ENCODE measurements at regions not wholly inside any gene's neighbourhood (a gene's known extent, or its start where the extent isn't known, plus 50 kb on each side); places are given as distances from the start of the nearest gene placed in this dataset.

GRCh38 chr13:106101201-106101600 lies 434.3 kb downstream of the EFNB2 start:
- Histone ChIP-seq H4K20me1 (ENCODE audit: insufficient read depth) (no peaks in the 10 kb centered on the region), H3K9me3 (ENCODE audit: low read depth) (no peaks in the 10 kb centered on the region), H3F3A (ENCODE audit: insufficient read depth) (peaks cover 21% of the 10 kb centered on the region), H3K36me3 (ENCODE audit: low read depth) (no peaks in the 10 kb centered on the region), H3K27ac (no peak overlapping the region), H3K4me1 (ENCODE audit: insufficient read depth) (peaks cover 19% of the 10 kb centered on the region), H3K9me2 (ENCODE audit: insufficient read depth) (no peaks in the 10 kb centered on the region), H3K79me2 (ENCODE audit: insufficient read depth) (no peaks in the 10 kb centered on the region), H3K4me2 (ENCODE audit: unreplicated experiment) (no peak overlapping the region), H3K4me3 (no peak overlapping the region), H3K9ac (no peak overlapping the region), H2AFZ (no peak overlapping the region), H3K27me3 (replicated peaks; ENCODE audit: insufficient read depth) (no peaks in the 10 kb centered on the region)
- TF ChIP-seq EZH2phosphoT487 (IDR thresholded peaks at IDR 0.05; ENCODE audit: insufficient read depth, low read depth) (no peak), EZH2 (IDR thresholded peaks at IDR 0.05; ENCODE audit: insufficient read depth, poor library complexity, severe bottlenecking) (no peak)
- DNase-seq = no peak
- in situ Hi-C loops (cut with MboI) = no loop called here
- WGBS, 2 experiments (ENCODE audit: low coverage in 1 of 2, low lambda C conversion rate in 2 of 2, missing lambda C conversion rate in 2 of 2) = 84 to 85% methylated on average over 5 of the region's 5 CpGs

GRCh38 chr13:106100171-106100919 lies 435.1 kb downstream of the EFNB2 start:
- TF ChIP-seq EZH2phosphoT487 (IDR thresholded peaks at IDR 0.05; ENCODE audit: insufficient read depth, low read depth) = no peak
- no peak for TF ChIP-seq EZH2 (IDR thresholded peaks at IDR 0.05; ENCODE audit: insufficient read depth, poor library complexity, severe bottlenecking)
- Histone ChIP-seq H2AFZ (no peak overlapping the region), H3K4me2 (ENCODE audit: unreplicated experiment) (no peak overlapping the region), H3K9ac (no peak overlapping the region), H3F3A (ENCODE audit: insufficient read depth) (peaks cover 21% of the 10 kb centered on the region), H3K4me1 (ENCODE audit: insufficient read depth) (peaks cover 17% of the 10 kb centered on the region), H3K79me2 (ENCODE audit: insufficient read depth) (no peaks in the 10 kb centered on the region), H3K27ac (no peak overlapping the region), H3K36me3 (ENCODE audit: low read depth) (no peaks in the 10 kb centered on the region), H4K20me1 (ENCODE audit: insufficient read depth) (no peaks in the 10 kb centered on the region), H3K27me3 (replicated peaks; ENCODE audit: insufficient read depth) (no peaks in the 10 kb centered on the region), H3K9me3 (ENCODE audit: low read depth) (no peaks in the 10 kb centered on the region), H3K4me3 (no peak overlapping the region), H3K9me2 (ENCODE audit: insufficient read depth) (no peaks in the 10 kb centered on the region)
- no peak for DNase-seq
- in situ Hi-C loops (cut with MboI) = no loop called here
- 76 to 80% methylated on average over 7 to 8 of the region's 8 CpGs for WGBS, 2 experiments (ENCODE audit: low coverage in 1 of 2, low lambda C conversion rate in 2 of 2, missing lambda C conversion rate in 2 of 2)

GRCh38 chr13:106099765-106100164 lies 435.7 kb downstream of the EFNB2 start:
- TF ChIP-seq EZH2phosphoT487 (IDR thresholded peaks at IDR 0.05; ENCODE audit: insufficient read depth, low read depth) (no peak), EZH2 (IDR thresholded peaks at IDR 0.05; ENCODE audit: insufficient read depth, poor library complexity, severe bottlenecking) (no peak)

GRCh38 chr13:106098778-106099177 lies 436.7 kb downstream of the EFNB2 start:
- TF ChIP-seq EZH2 (IDR thresholded peaks at IDR 0.05; ENCODE audit: insufficient read depth, poor library complexity, severe bottlenecking) (no peak), EZH2phosphoT487 (IDR thresholded peaks at IDR 0.05; ENCODE audit: insufficient read depth, low read depth) (no peak)
- H2AFZ ChIP-seq = no peak overlapping the region
- DNase-seq = no peak
- H3K9ac ChIP-seq = no peak overlapping the region
- H3K9me3 ChIP-seq (ENCODE audit: low read depth) = no peaks in the 10 kb centered on the region
- H3K4me1 ChIP-seq (ENCODE audit: insufficient read depth) = peaks cover 2% of the 10 kb centered on the region
- H3K27me3 ChIP-seq (replicated peaks; ENCODE audit: insufficient read depth) = no peaks in the 10 kb centered on the region
- WGBS, 2 experiments (ENCODE audit: low coverage in 1 of 2, low lambda C conversion rate in 2 of 2, missing lambda C conversion rate in 2 of 2) = 97 to 98% methylated on average over 3 of the region's 3 CpGs
- H3K36me3 ChIP-seq (ENCODE audit: low read depth) = no peaks in the 10 kb centered on the region
- no peaks in the 10 kb centered on the region for H3K9me2 ChIP-seq (ENCODE audit: insufficient read depth)
- H3K4me3 ChIP-seq = no peak overlapping the region
- H4K20me1 ChIP-seq (ENCODE audit: insufficient read depth) = no peaks in the 10 kb centered on the region
- H3K79me2 ChIP-seq (ENCODE audit: insufficient read depth) = no peaks in the 10 kb centered on the region
- in situ Hi-C loops (cut with MboI) = no loop called here
- peaks cover 9% of the 10 kb centered on the region for H3F3A ChIP-seq (ENCODE audit: insufficient read depth)
- no peak overlapping the region for H3K4me2 ChIP-seq (ENCODE audit: unreplicated experiment)
- no peak overlapping the region for H3K27ac ChIP-seq

More at GRCh38 chr13:106099765-106100164, 435.7 kb downstream of the EFNB2 start:
- H3K36me3 ChIP-seq (ENCODE audit: low read depth) = no peaks in the 10 kb centered on the region
- no peaks in the 10 kb centered on the region for H3K79me2 ChIP-seq (ENCODE audit: insufficient read depth)
- no peaks in the 10 kb centered on the region for H3K9me3 ChIP-seq (ENCODE audit: low read depth)
- no peaks in the 10 kb centered on the region for H3K9me2 ChIP-seq (ENCODE audit: insufficient read depth)
- no peak overlapping the region for H2AFZ ChIP-seq
- in situ Hi-C loops (cut with MboI) = no loop called here
- 88 to 91% methylated on average over 13 of the region's 13 CpGs for WGBS, 2 experiments (ENCODE audit: low coverage in 1 of 2, low lambda C conversion rate in 2 of 2, missing lambda C conversion rate in 2 of 2)
- no peak for DNase-seq
- H3K9ac ChIP-seq = no peak overlapping the region
- no peaks in the 10 kb centered on the region for H3K27me3 ChIP-seq (replicated peaks; ENCODE audit: insufficient read depth)
- no peak overlapping the region for H3K27ac ChIP-seq
- H3F3A ChIP-seq (ENCODE audit: insufficient read depth) = peaks cover 18% of the 10 kb centered on the region
- peaks cover 11% of the 10 kb centered on the region for H3K4me1 ChIP-seq (ENCODE audit: insufficient read depth)
- H4K20me1 ChIP-seq (ENCODE audit: insufficient read depth) = no peaks in the 10 kb centered on the region
- H3K4me3 ChIP-seq = no peak overlapping the region
- no peak overlapping the region for H3K4me2 ChIP-seq (ENCODE audit: unreplicated experiment)
